Skeletal muscle satellite cell (primary cell): ENCODE measurements at regions not wholly inside any gene's neighbourhood (a gene's known extent, or its start where the extent isn't known, plus 50 kb on each side); places are given as distances from the start of the nearest gene placed in this dataset.

Experiments
- H3K27me3 ChIP-seq: 2 replicates; pipeline ENCODE4 v1.7.0; 2013; ENCODE audit warnings: low read length; ENCODE audit not compliant: control insufficient read depth, insufficient read depth
- H3K36me3 ChIP-seq: 2 replicates; pipeline ENCODE4 v1.7.0; 2013; ENCODE audit warnings: mild to moderate bottlenecking, control low read depth, low read length; ENCODE audit not compliant: insufficient read depth
- H3K4me1 ChIP-seq: 2 replicates; pipeline ENCODE4 v1.7.0; 2013; ENCODE audit warnings: low read length; ENCODE audit not compliant: control insufficient read depth, insufficient read depth
- H3K4me2 ChIP-seq: 2 replicates; pipeline ENCODE4 v1.7.0; 2013; ENCODE audit warnings: mild to moderate bottlenecking, low read length
- H3K4me3 ChIP-seq: 2 replicates; pipeline ENCODE4 v1.7.0; 2013; ENCODE audit warnings: low read length
- H3K9ac ChIP-seq: 2 replicates; pipeline ENCODE4 v1.7.0; 2013; ENCODE audit warnings: mild to moderate bottlenecking, low read depth, low read length, moderate library complexity
- H3K9me3 ChIP-seq: replicated peaks from 2 replicates; pipeline ENCODE4 v1.7.0; 2013; ENCODE audit warnings: mild to moderate bottlenecking, control low read depth, low read length

- Histone ChIP-seq H3K4me3 (no peak overlapping the region), H3K9ac (no peak overlapping the region), H3K9me3 (no peaks in the 10 kb centered on the region), H3K36me3 (no peaks in the 10 kb centered on the region), H3K4me1 (peaks cover 8% of the 10 kb centered on the region), H3K4me2 (no peak overlapping the region), H3K27me3 (peaks cover 40% of the 10 kb centered on the region)
Measured at GRCh38 chr13:110811008-110811720, 97.7 kb downstream of the ING1 start.

- H3K4me2 ChIP-seq: peak overlapping the region; percentile 94
- peak overlapping the region; percentile 39 for H3K9ac ChIP-seq
- peak overlapping the region; percentile 65 for H3K4me3 ChIP-seq
- peaks cover 40% of the 10 kb centered on the region for H3K27me3 ChIP-seq
- no peaks in the 10 kb centered on the region for H3K36me3 ChIP-seq
- peaks cover 8% of the 10 kb centered on the region for H3K4me1 ChIP-seq
- no peaks in the 10 kb centered on the region for H3K9me3 ChIP-seq
Measured at GRCh38 chr13:110811771-110812120, 98.2 kb downstream of the ING1 start.

GRCh38 chr13:110812121-110812868, 98.8 kb downstream of the ING1 start:
- peaks cover 8% of the 10 kb centered on the region for H3K4me1 ChIP-seq
- H3K36me3 ChIP-seq: no peaks in the 10 kb centered on the region
- no peaks in the 10 kb centered on the region for H3K9me3 ChIP-seq
- H3K4me2 ChIP-seq: peak overlapping the region; percentile 94
- H3K4me3 ChIP-seq: peak overlapping the region; percentile 65
- H3K9ac ChIP-seq: peak overlapping the region; percentile 39
- peaks cover 39% of the 10 kb centered on the region for H3K27me3 ChIP-seq

GRCh38 chr13:110812869-110813645, 99.6 kb downstream of the ING1 start:
- Histone ChIP-seq H3K9me3 (no peaks in the 10 kb centered on the region), H3K9ac (peak overlapping the region; percentile 39), H3K4me3 (peak overlapping the region; percentile 65), H3K4me1 (peaks cover 8% of the 10 kb centered on the region), H3K27me3 (peaks cover 31% of the 10 kb centered on the region), H3K4me2 (peak overlapping the region; percentile 94), H3K36me3 (no peaks in the 10 kb centered on the region)

GRCh38 chr13:110813646-110814624, 100.4 kb downstream of the ING1 start:
- Histone ChIP-seq H3K36me3 (no peaks in the 10 kb centered on the region), H3K9me3 (no peaks in the 10 kb centered on the region), H3K4me2 (no peak overlapping the region), H3K4me3 (no peak overlapping the region), H3K27me3 (peaks cover 24% of the 10 kb centered on the region), H3K9ac (no peak overlapping the region), H3K4me1 (peaks cover 8% of the 10 kb centered on the region)

- Histone ChIP-seq H3K9me3 (no peaks in the 10 kb centered on the region), H3K9ac (no peak overlapping the region), H3K27me3 (peaks cover 19% of the 10 kb centered on the region), H3K4me3 (no peak overlapping the region), H3K4me1 (peaks cover 12% of the 10 kb centered on the region), H3K4me2 (no peak overlapping the region), H3K36me3 (no peaks in the 10 kb centered on the region)
Measured at GRCh38 chr13:110815471-110816204, 99.2 kb downstream of the ANKRD10 start.

- no peak overlapping the region for H3K4me3 ChIP-seq
- H3K4me2 ChIP-seq: no peak overlapping the region
- peaks cover 12% of the 10 kb centered on the region for H3K4me1 ChIP-seq
- no peak overlapping the region for H3K9ac ChIP-seq
- H3K27me3 ChIP-seq: peaks cover 10% of the 10 kb centered on the region
- no peaks in the 10 kb centered on the region for H3K9me3 ChIP-seq
- no peaks in the 10 kb centered on the region for H3K36me3 ChIP-seq
Measured at GRCh38 chr13:110816500-110816899, 98.4 kb downstream of the ANKRD10 start.

GRCh38 chr13:110817143-110817542, 97.7 kb downstream of the ANKRD10 start:
- Histone ChIP-seq H3K4me3 (no peak overlapping the region), H3K9me3 (no peaks in the 10 kb centered on the region), H3K27me3 (peaks cover 4% of the 10 kb centered on the region), H3K9ac (no peak overlapping the region), H3K4me1 (peaks cover 7% of the 10 kb centered on the region), H3K4me2 (no peak overlapping the region), H3K36me3 (no peaks in the 10 kb centered on the region)

- Histone ChIP-seq H3K9ac (no peak overlapping the region), H3K9me3 (no peaks in the 10 kb centered on the region), H3K4me2 (no peak overlapping the region)
Measured at GRCh38 chr13:110818747-110819146, 96.1 kb downstream of the ANKRD10 start.

GRCh38 chr13:110819203-110820014, 95.5 kb downstream of the ANKRD10 start:
- H3K36me3 ChIP-seq: no peaks in the 10 kb centered on the region
- no peak overlapping the region for H3K4me3 ChIP-seq
- no peaks in the 10 kb centered on the region for H3K9me3 ChIP-seq
- peak overlapping the region; percentile 67 for H3K4me2 ChIP-seq
- peaks cover 4% of the 10 kb centered on the region for H3K4me1 ChIP-seq
- no peak overlapping the region for H3K9ac ChIP-seq
- H3K27me3 ChIP-seq: no peaks in the 10 kb centered on the region

More at GRCh38 chr13:110818747-110819146, 96.1 kb downstream of the ANKRD10 start:
- H3K36me3 ChIP-seq: no peaks in the 10 kb centered on the region
- peaks cover 4% of the 10 kb centered on the region for H3K4me1 ChIP-seq
- no peaks in the 10 kb centered on the region for H3K27me3 ChIP-seq
- no peak overlapping the region for H3K4me3 ChIP-seq
